Tibial nerve (tissue), 3 donors: ENCODE measurements at regions not wholly inside any gene's neighbourhood (a gene's known extent, or its start where the extent isn't known, plus 50 kb on each side); places are given as distances from the start of the nearest gene placed in this dataset.
"Not testable (repeated sequence)": the region's sequence is repeated elsewhere in the genome, so short reads cannot be mapped to it uniquely, and the experiment has no call there.

Experiments
- POLR2A ChIP-seq, 2 donors: fragments of 450-650 bp; IDR thresholded peaks; one replicate each; pipeline ENCODE4 v1.6.1; 2017; ENCODE audit warnings: antibody characterized with exemption in 2 of 2, mild to moderate bottlenecking in 2 of 2, moderate library complexity in 2 of 2
- TF ChIP-seq, protein P1 (sequence below), 5 experiments: fragments of 200-600 bp in 3 of 5; fragments of 450-650 bp in 2 of 5; sonication (generic) in 3 of 5; IDR thresholded peaks; one replicate each; pipeline ENCODE4 v1.5.1; 2016 to 2019; ENCODE audit warnings: antibody characterized with exemption in 5 of 5, mild to moderate bottlenecking in 3 of 5, moderate library complexity in 2 of 5

DNA sequence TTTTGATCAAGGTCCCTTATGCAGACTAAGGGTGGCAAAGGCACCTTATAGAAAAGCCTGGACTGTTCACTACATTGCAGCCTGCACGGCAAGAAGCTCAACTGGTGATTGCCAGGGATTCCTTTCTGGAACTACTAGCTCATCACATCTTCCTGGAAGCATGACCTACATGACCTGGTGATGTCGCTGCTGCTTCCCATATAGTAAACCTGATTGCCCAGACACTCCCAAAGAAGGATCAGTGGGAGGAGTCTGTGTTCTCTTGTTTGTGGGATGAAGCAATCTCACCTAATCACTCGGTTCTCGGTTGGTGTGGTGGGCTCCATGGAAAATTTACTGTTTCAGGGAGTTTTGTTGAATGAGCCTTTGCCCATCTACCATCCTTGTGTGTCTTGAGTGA, 89.8 kb downstream of the BMP15 start:
- TF ChIP-seq, protein P1, sequence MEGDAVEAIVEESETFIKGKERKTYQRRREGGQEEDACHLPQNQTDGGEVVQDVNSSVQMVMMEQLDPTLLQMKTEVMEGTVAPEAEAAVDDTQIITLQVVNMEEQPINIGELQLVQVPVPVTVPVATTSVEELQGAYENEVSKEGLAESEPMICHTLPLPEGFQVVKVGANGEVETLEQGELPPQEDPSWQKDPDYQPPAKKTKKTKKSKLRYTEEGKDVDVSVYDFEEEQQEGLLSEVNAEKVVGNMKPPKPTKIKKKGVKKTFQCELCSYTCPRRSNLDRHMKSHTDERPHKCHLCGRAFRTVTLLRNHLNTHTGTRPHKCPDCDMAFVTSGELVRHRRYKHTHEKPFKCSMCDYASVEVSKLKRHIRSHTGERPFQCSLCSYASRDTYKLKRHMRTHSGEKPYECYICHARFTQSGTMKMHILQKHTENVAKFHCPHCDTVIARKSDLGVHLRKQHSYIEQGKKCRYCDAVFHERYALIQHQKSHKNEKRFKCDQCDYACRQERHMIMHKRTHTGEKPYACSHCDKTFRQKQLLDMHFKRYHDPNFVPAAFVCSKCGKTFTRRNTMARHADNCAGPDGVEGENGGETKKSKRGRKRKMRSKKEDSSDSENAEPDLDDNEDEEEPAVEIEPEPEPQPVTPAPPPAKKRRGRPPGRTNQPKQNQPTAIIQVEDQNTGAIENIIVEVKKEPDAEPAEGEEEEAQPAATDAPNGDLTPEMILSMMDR (IDR thresholded peaks at IDR 0.05): not testable (repeated sequence)
- not testable (repeated sequence) for TF ChIP-seq POLR2A (IDR thresholded peaks at IDR 0.05)
